HG02571 (cell line): ENCODE measurements at regions not wholly inside any gene's neighbourhood (a gene's known extent, or its start where the extent isn't known, plus 50 kb on each side); places are given as distances from the start of the nearest gene placed in this dataset.

Experiments
- ATAC-seq: cut with Tn5 transposase; IDR thresholded peaks from one replicate; pipeline ENCODE4 v1.9.1; 2021; ENCODE audit warnings: mild to moderate bottlenecking, moderate library complexity; ENCODE audit not compliant: unreplicated experiment

DNA sequence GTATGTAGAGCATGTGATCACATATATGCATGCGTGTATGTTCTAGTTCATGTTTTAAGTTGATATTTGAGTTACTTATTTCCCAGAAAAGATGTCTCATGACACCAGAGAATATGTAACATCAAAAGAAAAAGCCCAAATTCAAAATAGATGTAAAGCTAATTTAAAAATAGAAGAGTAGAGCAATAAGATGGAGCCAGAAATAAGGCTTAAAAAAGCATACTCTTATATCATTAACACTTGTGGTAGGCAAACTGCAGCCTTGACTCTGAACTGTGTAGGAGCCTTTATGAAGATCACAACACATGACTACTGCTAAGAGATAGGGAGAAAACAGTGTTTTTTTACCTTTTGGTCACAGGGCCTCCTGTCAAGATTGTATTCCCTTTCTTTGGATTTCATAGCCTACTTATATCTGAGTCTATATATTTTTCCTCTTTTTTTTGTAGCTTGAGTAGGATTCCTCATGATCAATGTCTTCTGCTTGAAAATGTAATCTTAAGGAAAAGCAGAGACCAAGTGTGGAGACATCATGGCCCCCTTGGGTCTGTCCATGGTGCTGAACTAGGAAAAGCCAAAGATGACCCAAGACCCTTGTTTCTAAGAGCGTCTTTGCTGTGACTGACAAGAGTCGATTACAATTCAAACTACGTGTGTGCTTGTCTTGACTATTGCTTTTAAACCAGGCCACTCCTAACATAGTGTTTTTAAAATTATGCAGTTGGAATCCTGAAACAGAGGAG, 390.4 kb downstream of the SHISA9 start:
- ATAC-seq = no peak

DNA sequence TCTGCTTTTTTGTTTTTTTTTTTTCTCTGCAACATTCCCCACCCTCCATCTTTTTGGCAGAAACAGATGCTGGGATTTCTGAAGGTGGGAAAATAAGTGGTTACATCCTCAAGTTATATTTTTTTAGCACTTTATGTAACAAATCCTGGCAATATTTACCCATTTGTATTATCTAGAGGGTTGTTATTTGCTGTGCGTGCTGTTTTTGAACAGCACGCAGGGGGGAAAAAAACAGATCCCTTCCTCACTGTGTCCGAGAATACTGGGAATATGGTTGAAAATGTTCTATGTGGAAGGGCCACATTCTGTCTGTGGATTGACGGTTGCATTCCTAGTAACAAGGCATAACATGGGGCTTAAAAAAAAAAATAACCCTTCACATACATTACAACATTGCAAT, 394.8 kb downstream of the SHISA9 start:
- no peak for ATAC-seq

DNA sequence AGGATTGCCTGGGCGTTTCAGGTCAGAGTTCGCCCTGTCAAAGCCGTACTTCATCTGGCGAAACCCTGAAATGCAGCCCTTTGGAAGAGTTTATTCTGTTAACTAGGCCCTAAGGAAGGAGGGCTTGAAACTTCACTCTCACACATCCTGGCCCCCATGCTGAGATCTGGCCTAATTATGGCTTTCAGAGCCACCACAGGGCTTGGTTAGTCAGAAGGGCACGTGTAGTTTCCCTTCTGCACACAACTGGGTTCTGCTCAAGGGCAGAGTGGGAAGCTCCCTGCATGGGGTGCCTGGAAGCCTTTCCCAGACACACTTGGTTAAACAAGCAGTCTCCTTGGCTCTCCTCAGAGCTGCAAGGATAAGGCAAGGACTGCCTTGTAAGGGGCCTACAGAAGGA, 397.3 kb downstream of the SHISA9 start:
- no peak for ATAC-seq

DNA sequence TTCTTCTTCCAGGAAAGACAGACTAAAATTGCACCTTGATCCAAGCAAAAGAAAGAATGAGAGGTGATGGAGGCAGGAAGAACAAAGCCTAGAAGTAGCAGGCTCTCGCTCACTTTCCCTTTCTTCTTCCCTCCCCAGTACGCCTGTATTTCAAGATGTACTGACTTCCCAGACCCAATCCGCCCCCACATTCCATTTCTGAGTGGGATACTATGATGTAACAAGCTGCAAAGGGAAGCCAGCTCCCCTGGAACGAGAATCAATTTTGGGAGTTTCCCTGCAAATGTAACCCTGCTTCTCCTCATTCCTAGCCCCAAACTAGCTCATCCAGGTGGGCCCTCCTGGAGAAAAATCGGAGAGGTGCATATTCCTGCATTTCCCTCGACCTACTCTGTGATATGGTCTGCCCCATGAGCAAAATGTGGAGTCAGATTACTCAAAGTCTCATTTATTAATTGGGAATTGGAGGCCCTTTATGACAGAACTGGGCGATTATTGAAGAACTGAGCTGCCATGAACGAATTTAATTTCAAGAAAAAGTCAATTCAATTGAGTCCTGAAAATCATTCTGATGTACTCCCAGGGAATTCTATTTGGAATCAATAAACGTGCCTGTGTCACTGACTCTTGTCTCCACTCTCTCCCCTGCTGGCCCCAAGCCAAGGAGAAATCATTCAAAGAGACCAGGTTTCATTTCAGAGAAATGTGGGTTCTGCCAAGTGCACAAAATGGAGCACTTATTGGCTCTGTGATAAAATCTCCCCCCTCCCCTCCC, 398.9 kb downstream of the SHISA9 start:
- ATAC-seq = no peak

DNA sequence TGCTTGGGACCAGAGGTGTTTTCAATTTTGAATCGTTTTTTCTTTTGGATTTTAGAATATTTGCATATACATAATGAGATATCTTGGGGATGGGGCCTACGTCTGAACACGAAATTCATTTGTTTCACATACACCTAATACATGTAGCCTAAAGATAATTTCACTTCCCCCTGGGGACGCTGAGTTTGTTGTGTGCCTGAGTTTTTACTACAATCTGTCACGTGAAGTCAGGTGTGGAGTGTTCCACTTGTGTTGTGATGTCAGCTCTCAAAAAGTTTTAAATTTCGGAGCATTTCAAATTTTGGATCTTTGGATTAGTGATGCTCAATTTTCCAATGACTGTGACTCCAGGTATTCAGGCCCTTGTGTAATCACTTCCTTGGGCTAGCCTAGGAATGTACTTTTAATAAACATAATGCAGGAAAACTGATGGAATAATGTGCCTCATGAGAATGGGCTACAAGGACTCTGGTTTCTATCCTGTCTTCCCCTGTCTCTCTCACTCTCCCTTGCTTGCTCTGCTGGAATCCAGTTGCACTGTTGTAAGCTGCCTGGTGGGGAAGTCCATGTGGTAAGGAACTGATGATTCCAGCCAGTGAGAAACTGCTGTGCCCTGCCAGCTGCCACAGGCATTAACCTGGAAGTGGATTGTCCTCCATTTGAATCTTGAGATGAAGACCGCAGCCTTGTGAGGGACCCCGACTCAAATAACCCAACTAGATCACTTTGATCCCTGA, 403.8 kb downstream of the SHISA9 start:
- ATAC-seq = no peak

DNA sequence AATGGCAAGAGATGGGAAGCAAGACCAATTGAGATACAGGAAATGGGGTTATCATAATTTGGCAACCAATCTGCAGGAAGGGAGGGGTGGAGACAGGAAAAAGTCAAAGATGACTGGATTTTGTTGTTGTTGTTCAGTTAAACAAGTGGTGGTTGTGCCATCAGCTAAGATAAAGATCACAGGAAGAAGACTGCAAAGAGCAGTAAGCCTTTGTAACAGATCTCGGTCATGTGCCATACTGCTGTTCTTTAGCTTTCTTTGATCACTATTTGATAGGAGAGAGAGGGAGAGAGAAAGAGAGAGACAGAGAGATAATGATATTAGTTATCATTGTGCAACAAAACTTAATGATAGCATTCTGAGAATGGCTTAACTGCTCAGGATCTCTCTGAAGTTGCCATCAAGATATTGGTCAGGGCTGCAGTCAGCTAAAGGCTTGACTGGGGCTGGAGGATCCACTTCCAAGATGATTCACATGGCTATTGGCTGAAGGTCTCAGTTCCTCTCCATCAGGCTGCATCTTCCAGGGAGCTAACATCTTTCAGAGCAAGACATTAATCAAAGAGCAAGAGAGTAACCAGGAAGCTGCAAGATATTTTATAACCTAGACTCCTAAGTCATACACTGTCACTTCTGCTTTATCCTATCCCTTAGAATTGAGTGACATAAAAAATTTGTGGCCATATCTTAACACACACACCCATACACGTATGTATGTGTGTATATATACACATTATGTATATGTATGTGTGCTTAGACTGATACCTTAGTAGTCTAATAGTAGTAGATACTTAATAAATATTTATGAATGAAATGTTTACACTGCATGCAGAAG, 405.0 kb downstream of the SHISA9 start:
- ATAC-seq = no peak

DNA sequence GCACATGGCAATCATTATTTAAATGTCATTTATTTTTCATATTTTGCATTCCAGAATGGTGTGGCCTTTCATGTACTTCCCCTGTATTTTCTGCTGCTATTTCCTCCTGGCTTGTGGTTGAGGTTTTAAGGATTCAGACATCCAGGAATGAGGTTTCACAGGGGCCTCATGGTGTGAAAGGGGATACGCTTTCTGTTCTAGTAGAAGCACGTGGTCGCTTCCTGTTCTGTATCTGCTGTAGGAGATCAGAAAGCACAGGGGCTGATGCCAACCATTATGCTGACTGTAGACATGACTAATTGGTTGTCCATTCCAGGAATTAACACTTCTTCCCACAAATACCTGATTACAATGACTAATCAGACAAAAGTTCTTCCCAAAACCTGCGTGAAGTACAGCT, 405.9 kb downstream of the SHISA9 start:
- no peak for ATAC-seq

DNA sequence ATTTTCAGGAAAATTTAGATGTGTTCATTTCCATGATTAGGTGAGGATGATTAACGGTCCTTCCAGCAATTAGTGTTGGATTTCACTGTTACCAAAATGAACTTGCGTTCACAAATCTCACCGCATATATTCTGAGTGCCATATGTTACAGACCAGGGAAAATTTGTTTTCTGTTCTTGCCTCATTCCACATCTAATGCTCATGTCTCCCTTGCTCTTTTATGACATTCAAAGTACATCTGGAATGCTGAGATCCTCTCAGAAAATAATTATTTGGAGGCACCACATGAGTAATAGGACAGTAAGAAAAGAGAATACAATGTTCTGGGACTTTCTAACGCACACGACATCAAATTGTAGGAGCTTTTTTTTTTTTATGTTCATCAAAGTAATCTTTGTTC, 406.5 kb downstream of the SHISA9 start:
- ATAC-seq = no peak

DNA sequence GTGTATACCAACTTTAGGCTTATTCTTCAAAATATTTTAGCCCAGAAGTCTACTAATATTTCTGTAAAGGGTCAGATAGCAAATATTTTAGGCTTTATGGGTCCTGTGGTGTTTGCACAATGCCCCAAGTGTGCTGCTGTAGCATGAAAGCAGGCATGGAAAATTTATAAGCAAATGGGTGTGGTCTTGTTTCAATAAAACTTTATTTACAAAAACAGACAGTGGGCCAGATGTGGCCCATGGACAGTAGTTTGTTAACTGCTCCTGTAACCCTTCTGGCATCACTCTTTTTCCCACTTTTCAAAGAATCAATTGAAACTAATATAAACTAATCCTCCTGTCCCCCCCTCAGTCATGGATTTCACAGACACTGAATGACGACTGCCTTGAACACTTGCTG, 410.7 kb downstream of the SHISA9 start:
- ATAC-seq = no peak

DNA sequence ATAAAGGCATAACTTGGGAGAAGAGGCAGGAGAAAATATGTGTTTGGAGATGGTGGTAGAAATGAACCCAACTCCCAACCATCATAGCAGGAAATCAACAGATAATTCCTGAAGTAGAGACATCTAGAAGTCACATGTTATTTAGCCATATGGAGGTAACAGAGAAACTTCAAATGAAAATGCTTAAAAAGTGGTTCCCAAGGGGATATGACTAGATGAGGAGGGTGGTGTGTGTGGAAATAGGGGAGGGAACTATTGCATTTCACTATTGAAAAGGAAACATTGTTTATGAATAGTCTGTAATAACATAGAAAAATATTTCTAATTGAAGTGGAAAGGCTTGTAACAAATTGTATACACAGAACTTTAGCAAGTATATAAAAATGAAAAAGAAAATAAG, 412.0 kb downstream of the SHISA9 start:
- no peak for ATAC-seq

DNA sequence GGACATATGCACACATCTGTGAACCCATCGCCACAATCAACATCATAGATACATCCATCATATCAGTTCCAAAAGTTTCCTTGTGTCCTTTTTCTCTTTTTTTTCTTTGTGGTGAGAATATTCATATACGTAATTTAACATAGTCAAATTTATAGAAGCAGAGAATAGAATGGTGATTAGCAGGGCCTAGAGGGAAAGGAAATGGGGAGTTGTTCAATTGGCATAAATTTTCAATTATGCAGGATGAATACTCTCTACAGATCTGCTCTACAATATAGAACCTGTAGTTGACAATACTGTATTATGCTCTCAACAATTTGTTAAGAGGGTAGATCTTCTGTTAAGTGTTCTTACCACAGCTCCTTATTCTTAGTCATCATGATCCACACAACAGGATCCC, 413.2 kb downstream of the SHISA9 start:
- ATAC-seq = no peak

DNA sequence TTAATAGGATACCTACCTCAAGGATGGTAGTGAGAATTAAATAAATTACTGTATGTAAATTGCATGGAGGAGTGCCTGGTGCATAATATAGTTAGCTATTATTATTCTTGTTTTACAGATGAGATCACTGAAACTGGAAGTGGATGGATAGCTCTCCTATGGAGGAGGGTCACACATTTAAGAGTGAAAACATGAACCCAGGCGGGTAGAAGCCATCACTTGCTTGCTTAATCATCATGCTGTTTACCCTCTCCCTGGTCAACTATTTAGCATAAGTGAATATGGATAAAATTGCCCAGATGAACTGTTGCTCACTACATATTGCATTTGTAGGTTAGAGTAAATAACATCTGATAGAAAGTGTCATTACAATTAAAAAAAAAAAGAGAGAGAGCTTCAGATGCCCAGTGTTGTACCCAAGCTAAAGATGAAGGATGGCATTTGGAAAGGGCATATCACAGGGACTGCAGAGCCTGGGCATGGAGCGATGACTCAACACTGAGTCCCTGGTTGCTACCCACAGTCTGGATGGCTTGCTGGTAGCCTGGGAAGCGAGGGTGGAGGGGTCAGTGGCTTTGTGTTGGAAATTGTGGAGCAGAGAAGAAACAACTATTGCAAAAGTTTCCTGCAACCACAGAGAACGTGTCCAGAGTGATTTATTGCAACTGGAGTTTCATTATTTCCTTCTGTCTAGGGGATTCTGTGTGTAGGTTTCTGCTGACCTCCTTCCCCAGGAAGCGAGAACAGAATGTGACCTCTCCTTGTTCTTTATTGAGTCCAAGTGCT, 414.4 kb downstream of the SHISA9 start:
- ATAC-seq = no peak

DNA sequence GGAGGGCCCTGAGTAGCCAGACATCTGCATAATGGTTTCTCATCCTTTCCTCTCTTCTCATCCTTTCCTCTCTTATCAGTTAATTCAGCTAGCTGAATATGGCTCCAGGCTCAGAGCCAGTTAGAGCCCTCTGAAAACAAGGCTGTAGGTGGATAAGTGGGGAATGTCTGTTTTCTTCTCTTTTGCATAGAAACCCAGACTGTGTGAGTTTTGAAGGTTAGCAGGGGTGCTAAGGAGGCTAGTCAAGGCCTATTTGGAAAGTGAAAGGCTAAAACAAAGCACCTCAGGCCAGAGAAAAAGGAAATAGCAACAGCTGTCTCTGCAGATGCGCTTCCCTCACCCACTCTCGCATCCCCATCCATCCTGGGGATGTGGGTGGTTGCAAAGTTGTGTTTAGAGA, 420.9 kb downstream of the SHISA9 start:
- ATAC-seq = no peak

DNA sequence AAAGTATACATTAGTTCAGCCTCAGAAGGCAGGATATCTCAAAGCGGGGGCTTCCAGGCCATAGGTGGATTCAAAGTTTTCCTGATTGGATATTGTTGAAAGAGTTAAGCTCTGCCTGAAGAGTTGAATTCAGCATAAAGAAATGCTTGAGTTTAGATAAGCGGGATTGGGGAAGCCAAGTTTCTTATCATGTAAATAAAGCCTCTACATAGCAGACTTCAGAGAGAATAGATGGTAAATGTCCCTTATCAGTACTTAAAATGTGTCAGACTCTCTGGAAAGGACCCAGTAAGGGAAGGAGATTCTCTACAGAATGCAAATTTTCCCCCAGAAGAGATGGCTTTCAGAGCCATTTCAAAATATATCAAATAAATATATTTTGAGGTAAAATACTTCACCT, 423.5 kb downstream of the SHISA9 start:
- no peak for ATAC-seq

DNA sequence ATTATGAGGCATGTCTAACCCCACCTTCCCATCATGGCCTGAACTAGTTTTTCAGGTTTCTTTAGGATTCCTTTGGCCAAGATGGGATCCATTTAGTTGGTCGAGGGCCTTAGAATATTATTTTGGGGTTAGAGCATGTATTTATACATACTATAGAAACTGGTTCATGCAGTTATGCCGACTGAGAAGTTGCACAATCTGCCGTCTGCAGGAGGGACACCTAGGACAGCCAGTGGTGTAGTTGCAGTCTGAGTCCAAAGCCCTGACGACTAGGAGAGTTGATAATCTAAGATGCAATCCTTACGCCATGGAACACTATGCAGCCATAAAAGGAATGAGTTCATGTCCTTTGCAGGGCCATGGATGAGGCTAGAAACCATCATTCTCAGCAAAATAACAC, 424.0 kb downstream of the SHISA9 start:
- no peak for ATAC-seq

DNA sequence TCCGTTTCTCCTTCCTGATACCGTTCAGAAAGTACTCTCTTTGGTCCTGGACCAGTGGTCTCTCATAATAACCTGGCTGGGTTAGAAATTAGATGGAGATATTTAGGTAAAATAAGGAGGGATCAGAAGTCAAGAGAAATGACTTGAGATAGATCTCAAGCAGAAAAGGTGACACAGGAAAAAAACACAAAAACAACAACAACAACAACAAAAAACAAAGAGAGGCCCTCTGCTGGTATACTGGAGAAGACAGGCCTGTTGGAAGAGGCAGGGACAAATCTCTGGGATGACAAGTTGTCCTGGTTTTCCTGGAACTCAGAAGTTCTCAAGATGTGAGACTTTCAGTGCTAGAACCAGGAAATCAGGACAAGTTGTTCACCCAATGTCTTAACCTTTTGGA, 430.5 kb downstream of the SHISA9 start:
- ATAC-seq = no peak

DNA sequence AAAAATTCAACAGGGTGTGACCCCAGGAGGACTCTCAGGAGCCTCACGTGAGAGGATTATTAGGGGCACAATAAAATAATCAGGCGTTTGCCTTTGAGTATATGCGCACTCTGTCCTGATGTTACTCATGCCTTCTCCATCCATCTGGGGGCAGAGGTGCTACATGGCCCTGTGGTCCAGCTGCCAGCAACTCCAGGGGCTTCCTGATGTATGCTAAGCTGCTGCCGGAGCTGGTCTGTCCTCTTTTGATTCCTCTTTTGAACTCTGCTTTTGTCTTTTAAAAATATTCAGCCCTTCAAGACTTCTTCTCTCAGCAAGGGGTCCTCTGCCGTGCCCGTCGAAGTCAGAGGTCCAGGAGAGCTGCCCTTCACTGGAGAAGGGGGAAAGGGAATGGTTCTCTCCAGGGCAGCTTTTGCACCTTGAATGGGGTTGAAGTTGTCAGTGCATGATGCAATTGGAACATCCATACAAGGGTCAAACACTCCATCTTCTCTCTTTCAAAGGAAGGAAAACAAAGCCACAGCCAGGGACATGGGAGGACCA, 431.4 kb downstream of the SHISA9 start:
- no peak for ATAC-seq

DNA sequence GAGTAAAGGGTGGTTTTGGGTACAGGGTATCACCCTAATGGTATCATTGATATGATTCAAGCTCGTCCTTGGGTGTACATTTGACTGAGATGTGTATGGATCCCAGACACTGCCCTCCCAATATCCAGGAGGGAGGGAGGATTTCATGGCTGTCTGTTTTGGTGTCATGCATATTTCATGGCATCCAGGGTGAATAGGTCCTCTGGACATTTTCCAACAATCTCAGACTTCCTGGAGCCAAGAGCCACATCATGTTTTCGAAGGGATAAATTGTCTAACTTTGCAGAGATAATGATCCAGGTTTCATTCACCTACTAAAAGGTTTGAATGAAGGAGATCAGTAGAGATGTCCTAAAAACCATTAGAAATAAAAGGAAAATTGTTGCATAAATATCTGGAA, 431.9 kb downstream of the SHISA9 start:
- no peak for ATAC-seq

DNA sequence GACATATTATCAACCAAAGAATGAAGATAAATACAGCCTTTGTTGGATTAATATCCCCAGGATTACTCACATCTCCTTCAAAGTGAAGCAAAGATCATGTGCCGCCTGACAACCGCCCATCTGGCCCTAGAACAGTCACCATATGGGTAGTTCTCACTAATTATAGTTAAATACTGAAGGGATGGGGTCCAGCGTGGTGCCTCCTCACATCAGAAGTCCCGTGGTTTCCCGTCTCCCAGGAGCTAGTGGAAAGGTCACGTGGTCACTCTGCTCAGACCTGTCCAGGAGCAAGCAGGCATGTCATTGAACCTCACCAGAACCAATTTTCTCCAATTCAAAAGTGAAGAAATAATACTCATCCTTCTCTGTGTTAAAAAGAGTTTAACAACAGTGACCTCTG, 434.5 kb downstream of the SHISA9 start:
- ATAC-seq = no peak

DNA sequence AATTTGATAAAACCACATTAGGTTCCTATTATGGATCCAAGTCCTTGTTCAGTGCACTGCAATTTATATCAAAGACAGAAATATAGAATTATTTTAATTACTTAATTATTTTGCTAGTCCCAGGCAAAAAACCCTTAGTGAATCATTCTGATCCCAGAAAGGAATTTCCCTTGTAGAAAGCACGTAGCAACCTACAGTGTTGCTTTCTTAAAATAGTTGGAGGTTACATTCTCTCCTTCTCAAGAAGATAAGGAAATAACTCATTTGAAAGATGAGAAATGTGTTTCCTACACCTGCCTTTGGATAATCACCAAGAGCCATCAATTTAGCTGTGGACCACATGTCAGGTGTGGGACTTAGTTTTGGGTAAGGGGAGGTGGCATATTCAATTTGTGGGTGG, 434.9 kb downstream of the SHISA9 start:
- ATAC-seq = no peak
